K562 (cell line): ENCODE measurements at regions not wholly inside any gene's neighbourhood (a gene's known extent, or its start where the extent isn't known, plus 50 kb on each side); places are given as distances from the start of the nearest gene placed in this dataset.

Experiments
- ARID1B ChIP-seq: fragments of 450-650 bp; IDR thresholded peaks from 2 replicates; pipeline ENCODE4 v1.6.1; 2016; ENCODE audit warnings: antibody characterized with exemption, mild to moderate bottlenecking, inconsistent platforms
- ATF7 ChIP-seq: fragments of 450-650 bp; IDR thresholded peaks from 2 replicates; pipeline ENCODE4 v1.7.1; 2014; ENCODE audit warnings: mild to moderate bottlenecking, moderate library complexity
- BRF1 ChIP-seq: IDR thresholded peaks from 3 replicates; pipeline ENCODE4 v1.6.1; 2011; ENCODE audit warnings: borderline replicate concordance, mild to moderate bottlenecking; ENCODE audit not compliant: insufficient read length; ENCODE audit errors: extremely low read depth
- CBFA2T3 ChIP-seq: fragments of 450-650 bp; IDR thresholded peaks from 2 replicates; pipeline ENCODE4 v1.6.1; 2017
- CC2D1A ChIP-seq: fragments of 450-650 bp; IDR thresholded peaks from 2 replicates; pipeline ENCODE4 v1.6.1; 2017; ENCODE audit warnings: mild to moderate bottlenecking
- CEBPB ChIP-seq: fragments of 450-650 bp; IDR thresholded peaks from 2 replicates; pipeline ENCODE4 v1.6.1; 2016; ENCODE audit warnings: missing genetic modification characterization, missing compliant biosample characterization
- CREB3 ChIP-seq: fragments of 450-650 bp; conservative IDR thresholded peaks from 2 replicates; pipeline ENCODE4 v1.6.1; 2016; ENCODE audit warnings: missing genetic modification characterization, low read depth, mild to moderate bottlenecking, missing compliant biosample characterization, moderate library complexity
- DPF2 ChIP-seq: fragments of 450-650 bp; IDR thresholded peaks from 2 replicates; pipeline ENCODE4 v1.6.1; 2016
- FOXM1 ChIP-seq, 2 experiments: fragments of 450-650 bp in 1 of 2; sonication (generic) in 1 of 2; formaldehyde crosslinking in 1 of 2; IDR thresholded peaks; 2 replicates each; pipeline versions ENCODE4 v1.6.1 to v1.9.0; 2017 to 2022; ENCODE audit warnings: low read depth in 2 of 2, mild to moderate bottlenecking in 2 of 2, missing genetic modification reagents in 1 of 2, moderate library complexity in 1 of 2
- KDM1A ChIP-seq, 2 experiments: fragments of 450-650 bp; IDR thresholded peaks; 2 replicates each; pipeline ENCODE4 v1.6.1; 2016; ENCODE audit warnings: mild to moderate bottlenecking in 2 of 2
- MTA2 ChIP-seq: fragments of 450-650 bp; IDR thresholded peaks from 2 replicates; pipeline ENCODE4 v1.6.1; 2016; ENCODE audit warnings: low read depth
- MTA3 ChIP-seq: fragments of 450-650 bp; formaldehyde crosslinking; IDR thresholded peaks from 2 replicates; pipeline ENCODE4 v1.6.1; 2017; ENCODE audit warnings: mild to moderate bottlenecking, borderline replicate concordance
- POLR2AphosphoS5 ChIP-seq: IDR thresholded peaks from 2 replicates; pipeline ENCODE4 v1.6.1; 2011; ENCODE audit warnings: mild to moderate bottlenecking, low read depth, low read length, moderate library complexity; ENCODE audit not compliant: control insufficient read depth, insufficient read depth
- RB1 ChIP-seq: fragments of 450-650 bp; IDR thresholded peaks from 2 replicates; pipeline ENCODE4 v1.6.1; 2017; ENCODE audit warnings: low read depth, mild to moderate bottlenecking
- RBBP5 ChIP-seq: fragments of 200-600 bp; sonication (generic); IDR thresholded peaks from 2 replicates; pipeline ENCODE4 v1.6.1; 2012; ENCODE audit warnings: borderline replicate concordance, mild to moderate bottlenecking, low read length, control low read depth, inconsistent platforms; ENCODE audit not compliant: insufficient read depth, poor library complexity, severe bottlenecking
- TAL1 ChIP-seq: fragments of 450-650 bp; IDR thresholded peaks from 2 replicates; pipeline ENCODE4 v1.6.1; 2016; ENCODE audit warnings: mild to moderate bottlenecking
- TBL1XR1 ChIP-seq, 2 experiments: IDR thresholded peaks; 2 replicates each; pipeline ENCODE4 v1.6.1; 2012; ENCODE audit warnings: improper control_type of control experiment in 2 of 2, low read length in 2 of 2, mild to moderate bottlenecking in 1 of 2
- TFAP4 ChIP-seq: sonication (generic); formaldehyde crosslinking; IDR thresholded peaks from 2 replicates; pipeline ENCODE4 v1.8.0; 2022; ENCODE audit warnings: missing genetic modification reagents, mild to moderate bottlenecking, moderate library complexity, borderline replicate concordance
- TRIM24 ChIP-seq, 2 experiments: fragments of 450-650 bp; IDR thresholded peaks; 2 replicates each; pipeline ENCODE4 v1.6.1; 2016
- ZBTB11 ChIP-seq, 3 experiments: fragments of 200-800 bp in 1 of 3; fragments of 250-450 bp in 1 of 3; fragments of 450-650 bp in 1 of 3; sonication (Bioruptor Pico) in 1 of 3; sonication (Bioruptor generic) in 1 of 3; formaldehyde crosslinking in 1 of 3; IDR thresholded peaks; 2 replicates each; pipeline versions ENCODE4 v1.6.1 to v1.8.0; 2016 to 2022; ENCODE audit warnings: mild to moderate bottlenecking in 2 of 3, missing genetic modification characterization in 2 of 3, missing compliant biosample characterization in 1 of 3, moderate library complexity in 1 of 3
- ZBTB2 ChIP-seq: fragments of 450-650 bp; IDR thresholded peaks from 2 replicates; pipeline ENCODE4 v1.6.1; 2016; ENCODE audit warnings: antibody characterized with exemption
- ZNF583 ChIP-seq: fragments of 250-450 bp; sonication (Bioruptor Pico); IDR thresholded peaks from 2 replicates; pipeline ENCODE4 v1.4.0; 2020
- ZNF75A ChIP-seq: fragments of 450-650 bp; formaldehyde crosslinking; IDR thresholded peaks from 2 replicates; pipeline ENCODE4 v1.4.0; 2020; ENCODE audit warnings: mild to moderate bottlenecking

GRCh38 chr6:16047435-16047990 is 81.4 kb upstream of the MYLIP start (continued):
- 0 out of 6 replicates have a peak, but pooled peaks of 1 of the 3 experiments have one; percentile 36 for TF ChIP-seq ZBTB11 (CRISPR knock-in tag; IDR thresholded peaks at IDR 0.05)
- 0 out of 2 replicates have a peak, but pooled peaks have one; percentile 27 for TF ChIP-seq ZNF583 (CRISPR knock-in tag)
- 0 out of 2 replicates have a peak, but pooled peaks have one; percentile 14 for TF ChIP-seq TFAP4
- TF ChIP-seq RBBP5 = peak; percentile 37
- 0 out of 2 replicates have a peak, but pooled peaks have one; percentile 67 for TF ChIP-seq CREB3 (tag)
- TF ChIP-seq CEBPB (tag) = peak; percentile 66
- peak; percentile 75 for TF ChIP-seq MTA2
- TF ChIP-seq TRIM24 (IDR thresholded peaks at IDR 0.05) = peak; percentile 73 to 78; a peak in 3 of 4 replicates
- no peak for TF ChIP-seq ZNF75A
- TF ChIP-seq CBFA2T3 = peak; percentile 93
- TF ChIP-seq ARID1B = peak; percentile 88
- peak; percentile 90 for TF ChIP-seq TAL1
- peak; percentile 80; the same call in 1 of the 2 replicates for TF ChIP-seq CC2D1A
- no peak for TF ChIP-seq BRF1
- peak in 1 of 2 experiments; percentile 60; a peak in 1 of 4 replicates for TF ChIP-seq TBL1XR1 (IDR thresholded peaks at IDR 0.05; ENCODE audit: low read length in 2 of 2)
- TF ChIP-seq FOXM1 (IDR thresholded peaks at IDR 0.05; ENCODE audit: low read depth) = peak; percentile 60; the same call in 1 of the 2 replicates
- no peak for TF ChIP-seq FOXM1 (CRISPR knock-in tag; IDR thresholded peaks at IDR 0.05; ENCODE audit: low read depth)
- TF ChIP-seq KDM1A (IDR thresholded peaks at IDR 0.05) = peak; percentile 22 to 42; a peak in 1 of 4 replicates
- TF ChIP-seq ZBTB2 = 0 out of 2 replicates have a peak, but pooled peaks have one; percentile 45
- TF ChIP-seq MTA3 = 0 out of 2 replicates have a peak, but pooled peaks have one; percentile 41
- no peak for TF ChIP-seq ATF7
- TF ChIP-seq RB1 = no peak
- peak; percentile 75 for TF ChIP-seq POLR2AphosphoS5
- peak; percentile 82 for TF ChIP-seq DPF2
